ENCODE measurements at regions not wholly inside any gene's neighbourhood (a gene's known extent, or its start where the extent isn't known, plus 50 kb on each side); places are given as distances from the start of the nearest gene placed in this dataset.
A peak's percentile ranks its signal among the peaks of the same experiment; 100 is the strongest.
"Not testable (repeated sequence)": the region's sequence is repeated elsewhere in the genome, so short reads cannot be mapped to it uniquely, and the experiment has no call there.

DNA sequence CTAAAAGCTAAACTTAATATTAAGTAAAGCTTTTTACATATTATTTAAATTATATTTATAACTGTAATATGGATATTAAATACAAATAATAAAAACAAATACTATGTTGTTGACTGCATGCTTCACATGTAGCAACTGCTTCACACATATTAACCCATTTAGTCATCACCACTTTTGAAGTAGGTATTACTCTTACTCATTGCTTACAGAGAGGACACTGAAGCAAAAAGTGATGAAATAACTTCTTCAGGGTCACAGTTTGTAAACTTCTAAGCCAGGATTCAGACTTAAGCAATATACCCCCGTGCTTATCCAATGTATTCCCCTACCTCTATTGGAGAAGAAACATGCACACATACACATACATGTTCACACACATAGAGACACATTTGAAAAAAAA lies 166.6 kb downstream of the DKK2 start:
- no peak for DNase-seq

DNA sequence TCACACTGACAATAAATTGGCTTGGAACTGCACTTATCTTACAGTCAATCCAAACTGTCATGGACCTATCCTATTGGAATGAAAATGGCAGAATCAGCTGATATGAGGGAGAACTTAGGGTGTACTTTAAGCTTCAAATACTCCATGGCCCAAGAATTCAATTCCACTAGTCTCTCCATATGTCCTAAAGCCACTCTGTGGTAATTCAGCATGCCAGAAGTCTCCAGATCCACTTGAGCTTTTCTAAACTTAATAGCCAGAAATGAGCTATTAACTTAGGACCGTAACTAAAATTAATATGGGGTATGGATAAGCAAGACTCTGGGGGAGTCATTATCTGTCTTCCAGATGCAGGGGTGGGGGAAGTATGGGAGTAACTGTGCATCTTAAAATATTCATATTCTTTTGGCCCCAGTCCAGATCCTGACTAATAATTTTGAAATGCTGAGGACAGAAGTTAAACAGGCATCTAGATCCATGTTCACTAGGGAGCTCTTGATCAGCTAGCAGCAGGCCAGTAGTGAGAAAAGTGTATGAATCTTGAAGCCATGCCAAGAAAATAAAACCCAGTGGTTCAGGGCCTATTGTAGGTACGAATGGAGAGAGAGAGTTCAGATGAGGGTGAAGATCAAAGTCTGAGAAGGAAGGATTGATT lies 167.6 kb downstream of the DKK2 start:
- DNase-seq = no peak

DNA sequence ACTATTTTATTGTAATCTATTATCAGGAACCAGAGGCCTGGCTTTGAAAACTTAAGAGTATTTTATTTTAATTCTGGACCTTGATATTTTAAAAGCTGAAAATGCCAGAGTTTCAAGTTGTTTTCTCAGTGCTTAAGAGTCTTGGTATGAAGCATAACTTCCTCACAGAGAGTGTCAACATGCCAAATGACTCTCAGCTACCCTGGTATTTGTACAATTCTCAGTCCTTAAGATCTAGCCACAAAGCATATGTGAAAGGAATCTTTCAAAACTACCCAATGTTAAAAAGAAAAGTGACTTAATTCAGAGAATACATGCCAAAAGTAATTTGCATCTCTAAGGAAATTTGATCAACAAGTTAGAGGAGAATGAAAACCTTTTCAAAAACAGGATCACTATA lies 171.9 kb downstream of the DKK2 start:
- DNase-seq = peak; percentile 25

DNA sequence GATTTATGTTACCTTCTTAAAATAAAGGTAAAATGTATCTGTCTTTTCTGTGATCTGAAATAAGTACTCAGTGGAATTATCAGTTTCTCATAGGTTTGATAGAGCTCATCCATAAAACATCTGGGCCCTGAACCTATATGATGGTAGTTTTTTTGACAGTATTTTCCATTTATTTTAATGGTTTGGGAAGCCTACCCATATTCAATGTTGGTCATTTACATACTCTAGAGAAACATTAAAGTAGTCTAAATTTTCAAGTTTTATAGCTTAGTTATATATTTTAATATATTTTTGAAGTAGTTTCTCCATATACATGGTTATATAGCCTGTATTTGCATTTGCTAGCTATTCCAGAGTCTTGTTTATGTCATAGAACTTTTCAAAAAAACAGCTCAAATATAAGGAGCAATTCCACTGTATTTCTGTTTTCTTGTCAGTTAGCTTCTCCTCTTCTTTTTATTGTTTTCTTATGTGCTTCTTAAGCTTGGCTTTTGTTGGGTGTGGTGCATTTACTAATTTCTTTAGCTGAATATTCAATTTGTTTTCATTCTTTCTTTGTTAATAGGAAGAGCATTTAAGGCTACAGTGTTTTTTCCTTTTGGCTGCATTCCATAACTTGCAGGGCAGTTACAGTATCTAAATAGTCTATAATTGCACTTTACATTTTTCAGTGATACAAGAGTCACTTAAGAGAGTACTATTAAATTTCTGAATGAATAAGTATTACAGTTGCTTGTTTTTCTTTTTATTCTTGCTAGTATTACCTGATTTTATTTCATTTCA lies 181.4 kb downstream of the DKK2 start:
- no peak for DNase-seq

DNA sequence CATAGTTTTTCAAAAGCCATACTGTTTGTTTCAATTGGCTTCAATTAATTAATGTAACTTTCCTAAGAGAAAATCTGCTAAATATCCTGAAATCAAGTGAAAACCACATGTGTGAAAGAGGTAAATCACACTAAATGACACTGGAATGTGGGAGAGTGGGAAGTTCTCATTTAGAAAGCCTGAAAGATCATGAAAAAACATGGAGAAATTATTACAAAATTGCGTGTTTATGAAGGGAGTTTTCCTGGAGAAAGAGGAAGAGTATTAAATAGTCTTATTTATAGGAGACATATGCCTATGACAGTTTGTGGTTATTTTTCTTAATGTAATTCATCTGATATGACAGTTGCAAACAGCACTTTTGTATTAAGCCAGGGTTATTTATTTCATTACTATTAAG lies 183.7 kb downstream of the DKK2 start:
- no peak for DNase-seq

DNA sequence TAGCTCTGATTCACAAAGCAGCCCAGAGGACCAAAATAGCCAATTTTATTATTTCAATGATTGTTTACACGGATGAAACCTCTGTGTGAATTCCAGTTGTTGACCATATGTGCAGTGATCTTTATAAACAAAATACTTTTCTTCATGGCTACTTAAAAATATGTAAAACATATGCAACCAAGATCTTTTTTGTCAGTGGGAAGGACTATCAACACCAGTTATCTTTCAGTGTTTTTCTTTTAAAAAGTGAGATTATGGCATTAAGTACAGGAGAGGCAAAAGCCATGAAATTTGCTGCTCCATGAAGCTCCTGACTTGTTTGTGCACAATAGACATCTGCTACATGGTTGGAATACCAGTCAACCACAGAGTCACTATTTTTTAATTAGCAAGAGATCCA lies 184.4 kb downstream of the DKK2 start:
- DNase-seq = no peak

DNA sequence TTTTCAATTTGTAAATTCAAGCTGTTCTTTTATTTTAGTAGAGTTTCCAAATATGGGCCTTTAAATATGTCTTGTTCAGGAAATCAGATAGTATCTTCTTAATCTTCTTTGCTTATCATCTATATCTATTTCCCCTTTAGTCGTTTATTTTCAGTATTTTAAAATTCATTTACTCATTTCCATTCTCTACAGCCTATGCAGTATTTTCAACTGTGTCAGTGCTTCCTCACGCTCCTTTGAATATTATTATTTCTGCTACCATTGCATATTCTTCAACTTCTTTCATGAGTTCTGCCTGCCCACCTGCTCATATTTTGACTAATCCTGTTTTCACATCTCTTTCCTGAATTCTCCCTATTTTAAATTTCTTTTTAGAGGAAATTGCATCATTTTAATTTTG lies 185.4 kb downstream of the DKK2 start:
- no peak for DNase-seq

DNA sequence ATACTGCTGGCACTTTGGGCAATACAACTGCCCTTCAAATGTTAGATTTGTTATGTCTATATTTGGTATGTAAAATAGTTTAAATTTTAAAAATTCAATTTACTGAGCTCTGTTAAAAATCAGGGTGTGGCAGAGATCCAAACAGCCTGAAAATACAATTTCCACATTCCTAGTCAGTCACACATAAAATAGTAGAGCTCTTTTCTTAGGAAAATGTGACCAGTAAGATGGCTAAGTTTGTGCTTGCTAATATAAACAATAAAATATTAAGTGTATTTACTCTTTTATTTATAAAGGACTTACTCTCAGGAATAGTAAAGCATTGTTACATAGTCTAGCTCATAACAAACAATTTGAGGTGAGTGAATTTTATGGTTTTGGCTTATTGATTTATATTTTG lies 200.2 kb downstream of the DKK2 start:
- DNase-seq = no peak

DNA sequence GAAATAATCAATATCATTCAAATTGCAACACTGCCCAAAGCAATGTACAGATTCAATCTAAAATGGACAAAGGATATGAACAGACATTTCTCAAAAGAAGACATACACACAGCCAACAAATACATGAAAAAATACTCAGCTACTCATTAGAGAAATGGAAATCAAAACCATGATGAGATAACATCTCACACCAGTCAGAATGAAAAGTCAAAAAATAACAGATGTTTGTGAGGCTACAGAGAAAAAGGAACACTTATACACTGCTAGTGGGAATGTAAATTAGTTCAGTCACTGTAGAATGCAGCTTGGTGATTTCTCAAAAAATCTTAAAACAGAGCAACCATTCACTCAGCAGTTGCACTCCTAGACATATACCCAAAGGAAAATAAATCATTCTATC lies 205.2 kb downstream of the DKK2 start:
- DNase-seq = no peak

DNA sequence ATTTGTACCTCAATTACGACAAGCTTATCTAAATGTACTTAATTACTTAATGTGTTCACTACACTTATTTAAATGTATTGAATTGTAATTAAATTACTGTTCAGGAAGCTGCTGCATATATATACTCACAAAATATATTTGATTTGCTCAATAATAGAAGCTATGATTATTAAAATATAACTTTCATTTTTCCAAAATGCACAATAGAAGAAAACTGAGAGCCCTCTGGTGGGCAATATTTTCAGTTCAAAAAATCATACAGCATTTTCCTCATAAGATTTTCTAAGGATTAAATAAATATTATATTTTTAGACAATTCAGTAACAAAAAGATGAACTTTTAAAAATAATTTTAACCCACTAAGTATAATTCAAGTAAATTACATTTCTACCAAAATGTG lies 217.3 kb downstream of the DKK2 start:
- DNase-seq = no peak

DNA sequence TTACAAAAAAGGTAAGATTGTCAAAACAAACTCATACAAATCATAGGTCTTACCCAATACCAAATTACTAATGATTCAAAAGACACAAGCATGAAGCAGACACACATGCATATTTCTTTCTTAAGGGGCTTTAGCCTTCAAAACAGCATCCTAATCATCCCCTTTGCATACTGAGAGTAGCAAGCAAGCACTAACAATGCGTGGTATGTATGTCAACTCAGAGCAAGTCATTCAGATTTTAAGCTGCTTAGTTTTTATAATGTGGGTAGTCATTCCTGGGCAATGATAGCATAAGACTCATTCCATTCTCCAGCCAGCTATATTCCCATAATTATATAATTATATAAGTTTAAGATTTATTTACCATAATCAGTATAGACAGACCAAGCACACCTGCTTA lies 219.6 kb downstream of the DKK2 start:
- peak; percentile 16 for DNase-seq

DNA sequence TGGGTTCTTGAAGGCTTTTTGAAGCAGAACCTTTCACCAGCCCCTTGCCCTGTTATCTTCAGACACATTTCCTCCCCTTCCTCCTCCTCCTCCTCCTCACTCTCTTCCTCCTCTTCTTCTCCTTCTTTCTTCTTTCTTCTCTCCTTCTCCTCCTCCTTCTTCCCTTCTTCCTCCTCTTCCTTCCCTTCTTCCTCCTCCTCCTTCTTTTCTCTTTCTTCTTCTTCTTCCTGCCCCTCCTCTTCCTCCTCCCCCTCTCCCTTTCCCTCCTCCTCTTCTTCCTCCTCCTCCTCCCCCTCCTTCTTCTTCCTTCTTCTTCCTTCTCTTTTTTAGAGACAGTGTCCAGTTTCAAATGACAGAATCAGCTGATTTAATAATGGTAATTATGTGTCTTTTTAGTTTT lies 226.0 kb downstream of the DKK2 start:
- no peak for DNase-seq

DNA sequence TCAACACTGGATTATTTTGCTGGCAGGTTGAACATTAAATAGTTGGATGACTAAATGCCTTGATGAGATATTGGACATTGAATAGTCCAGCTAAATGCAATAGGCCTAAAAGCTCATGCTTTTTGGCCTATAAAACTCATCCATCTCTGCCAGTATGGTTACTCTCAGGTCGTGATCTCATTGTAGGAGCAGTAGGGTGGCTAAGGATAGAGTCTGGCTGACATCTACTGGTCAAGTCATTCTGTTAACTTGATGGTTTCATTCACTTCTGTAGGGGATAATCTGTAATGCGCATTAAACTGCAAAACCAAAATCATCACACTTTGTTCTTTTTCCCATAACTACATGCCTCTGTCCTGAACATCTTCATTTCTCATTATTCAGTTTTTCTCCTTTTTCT lies 227.0 kb downstream of the DKK2 start:
- peak; percentile 13 for DNase-seq

DNA sequence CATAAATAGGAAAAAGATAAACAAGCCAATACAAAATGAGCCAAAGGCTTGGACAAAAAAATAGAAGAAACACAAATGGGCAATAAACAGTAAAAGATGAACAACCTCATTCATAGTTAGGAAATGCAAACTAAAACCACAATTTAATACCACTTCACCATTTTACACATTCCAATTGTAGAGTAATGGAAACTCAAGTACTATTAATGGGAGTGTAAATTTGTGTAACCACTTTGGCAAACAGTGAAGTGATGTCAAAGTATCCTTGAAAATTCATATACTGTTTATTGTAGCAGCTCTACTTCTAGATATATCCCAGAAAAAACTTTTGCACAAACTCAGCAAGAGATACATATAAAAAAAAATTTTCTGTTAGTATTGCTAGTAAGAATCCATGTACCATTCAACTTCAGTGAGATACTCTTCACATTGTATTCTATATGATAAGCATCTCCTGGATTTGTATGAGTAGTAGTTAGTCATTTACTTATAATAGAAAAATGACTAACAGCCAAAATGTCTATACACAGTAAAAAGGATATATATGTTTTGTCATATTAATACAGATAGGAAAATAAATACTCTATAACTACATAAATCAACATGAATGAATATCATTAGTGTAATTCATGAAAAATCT lies 229.8 kb downstream of the DKK2 start:
- DNase-seq = no peak

DNA sequence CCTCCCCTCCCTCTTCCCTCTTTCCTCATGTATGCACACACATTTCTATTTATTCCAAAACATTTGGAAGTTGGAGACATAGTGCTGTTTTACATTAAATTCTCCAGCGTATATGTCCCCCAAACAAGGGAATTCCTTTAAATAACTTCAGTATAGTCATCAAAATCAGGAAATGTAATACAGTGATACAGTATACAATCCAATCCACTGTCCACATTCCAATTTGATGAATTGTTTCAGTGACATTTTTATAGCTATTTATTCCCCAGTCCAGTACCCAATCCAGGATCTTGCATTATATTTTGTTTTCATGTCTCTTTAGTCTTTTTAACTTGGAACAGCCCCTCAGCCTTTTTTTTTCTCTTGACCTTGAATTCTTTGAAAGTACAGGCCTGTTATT lies 233.0 kb downstream of the DKK2 start:
- peak; percentile 5 for DNase-seq

DNA sequence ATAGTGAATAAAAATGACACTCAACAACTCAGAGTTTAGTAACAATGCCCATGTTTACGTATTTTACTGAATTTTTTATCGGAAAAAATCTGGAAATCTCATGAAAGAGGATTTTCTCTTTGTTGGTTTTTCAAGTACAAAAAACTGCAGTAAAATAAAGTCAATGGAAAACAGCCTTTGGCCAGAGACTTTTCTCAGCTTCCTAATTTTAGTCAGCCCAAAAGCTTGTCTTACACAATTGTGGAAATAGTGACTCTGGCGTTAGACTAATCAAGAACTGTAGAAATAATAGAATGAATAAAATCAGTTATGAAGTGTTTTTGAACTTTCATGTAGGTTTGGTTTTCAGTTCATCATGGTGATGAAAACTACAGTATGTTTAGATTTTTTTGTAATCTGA lies 234.7 kb downstream of the DKK2 start:
- DNase-seq = no peak

DNA sequence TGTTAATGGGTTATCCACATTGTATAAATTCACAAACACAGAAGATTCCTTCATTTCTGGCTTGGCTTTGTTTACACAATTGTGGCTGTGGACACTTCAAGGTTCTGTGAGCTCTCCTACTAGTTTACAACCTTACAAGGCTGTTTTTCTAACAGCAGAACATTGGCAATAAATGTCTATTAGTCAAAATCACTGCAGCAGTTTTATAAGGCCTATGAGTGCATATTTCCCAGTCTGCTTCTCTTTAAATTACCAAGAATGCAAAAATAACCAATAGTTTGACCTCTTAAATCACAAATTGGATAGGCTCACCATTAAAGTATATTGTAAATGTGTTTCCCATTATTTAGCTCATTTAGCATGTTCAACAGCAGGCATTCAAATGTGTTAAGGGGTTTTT lies 239.2 kb downstream of the DKK2 start:
- no peak for DNase-seq

DNA sequence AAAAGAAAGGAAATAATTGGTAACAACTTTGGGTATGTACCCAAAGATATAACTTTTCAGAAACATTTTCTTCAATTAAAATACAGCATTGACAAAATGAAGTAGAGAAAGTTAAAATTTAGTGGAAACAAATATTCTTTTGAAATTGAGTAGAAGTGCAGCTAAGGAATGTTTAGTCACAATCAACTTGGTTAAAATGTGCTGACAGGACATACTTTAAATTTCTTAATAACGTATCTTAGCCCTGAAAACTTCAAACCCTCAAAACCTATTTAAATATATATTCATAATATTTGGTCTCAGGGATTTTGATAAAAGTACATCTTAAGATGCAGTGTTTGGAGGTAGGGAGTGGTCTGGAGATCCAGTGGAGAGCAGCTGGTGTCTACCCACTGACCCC lies 240.8 kb downstream of the DKK2 start:
- no peak for DNase-seq

DNA sequence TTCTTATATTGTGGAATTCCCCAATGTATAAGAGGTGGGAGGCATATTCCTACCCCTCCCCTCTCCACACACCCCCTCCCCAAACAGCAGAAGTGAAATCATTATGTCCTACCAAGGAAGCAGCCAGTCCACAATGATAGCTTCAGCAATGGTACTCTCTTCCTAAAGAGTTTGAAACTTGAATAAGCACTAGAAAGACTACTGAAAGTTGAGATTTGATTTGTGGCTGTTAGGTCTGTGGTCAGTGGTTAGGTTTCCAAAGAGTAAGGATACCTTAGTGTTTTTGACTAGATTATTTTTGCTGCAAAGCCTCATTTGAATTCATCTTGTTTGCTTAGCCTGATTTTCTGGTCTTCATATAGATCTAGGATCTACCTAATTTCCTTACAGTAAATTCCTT lies 242.2 kb downstream of the DKK2 start:
- DNase-seq = no peak

DNA sequence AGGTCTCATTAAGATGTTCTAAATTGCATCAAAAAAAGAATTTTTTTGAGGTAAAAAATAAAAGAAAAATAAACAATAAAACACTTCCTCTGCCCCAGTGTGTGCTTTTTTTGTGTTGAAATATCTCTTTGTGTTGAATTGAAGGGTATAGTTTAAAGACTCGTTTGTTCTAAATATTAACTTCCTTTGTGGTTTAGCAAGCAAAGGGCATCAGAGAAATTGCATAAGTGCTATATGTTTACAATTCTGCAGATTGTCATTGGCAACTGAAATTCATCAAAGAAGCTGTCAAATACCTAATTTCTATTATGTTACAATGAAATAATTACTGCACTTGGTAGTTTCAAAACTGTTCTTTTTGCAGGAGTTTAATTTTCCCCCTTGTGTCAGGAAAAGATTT lies 260.5 kb downstream of the DKK2 start:
- no peak for DNase-seq

DNA sequence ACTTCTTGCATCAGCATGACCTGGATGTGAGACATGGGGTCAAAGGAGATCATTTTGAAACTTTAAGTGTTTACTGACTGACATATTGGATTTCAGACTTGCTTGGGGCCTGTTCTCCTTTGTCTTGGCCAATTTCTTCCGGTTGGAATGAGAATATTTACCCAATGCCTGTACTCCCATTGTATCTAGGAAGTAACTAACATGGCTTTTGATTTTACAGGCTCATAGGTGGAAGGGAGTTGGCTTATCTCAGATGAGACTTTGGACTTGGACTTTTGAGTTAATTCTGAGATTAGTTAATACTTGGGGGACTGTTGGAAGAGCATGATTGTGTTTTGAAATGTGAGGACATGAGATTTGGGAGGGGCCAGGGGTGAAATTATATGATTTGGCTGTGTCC lies 262.1 kb downstream of the DKK2 start:
- DNase-seq = not testable (repeated sequence)

DNA sequence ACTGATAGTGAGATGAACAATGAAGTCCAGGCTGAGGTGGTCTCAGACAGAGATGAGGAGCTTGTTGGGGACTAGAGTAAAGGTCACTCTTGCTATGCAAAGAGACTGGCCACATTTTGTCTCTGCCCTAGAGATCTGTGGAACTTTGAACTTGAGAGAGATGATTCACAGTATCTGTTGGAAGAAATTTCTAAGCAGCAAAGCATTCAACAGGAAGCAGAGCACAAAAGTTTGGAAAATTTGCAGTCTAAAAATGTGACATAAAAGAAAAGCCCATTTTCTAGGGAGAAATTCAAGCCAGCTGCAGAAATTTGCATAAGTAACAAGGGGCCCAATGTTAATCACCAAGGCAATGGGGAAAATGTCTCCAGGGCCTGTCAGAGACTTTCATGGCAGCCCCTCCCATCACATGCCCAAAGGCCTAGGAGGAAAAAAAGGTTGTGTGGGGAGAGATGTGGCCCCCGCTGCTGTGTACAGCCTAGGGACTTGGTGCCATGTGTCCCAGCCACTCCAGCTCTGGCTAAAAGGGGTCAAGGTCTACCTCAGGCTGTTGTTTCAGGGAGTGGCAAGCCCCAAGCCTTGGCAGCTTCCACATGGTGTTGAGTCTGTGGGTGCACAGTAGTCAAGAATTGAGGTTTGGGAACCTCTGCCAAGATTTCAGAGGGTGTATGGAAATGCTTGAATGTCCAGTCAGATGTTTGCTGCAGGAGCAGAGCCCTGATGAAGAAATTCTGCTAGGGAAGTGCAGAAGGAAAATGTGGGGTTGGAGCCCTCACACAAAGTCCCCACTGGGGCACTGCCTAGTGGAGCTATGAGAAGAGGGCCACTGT lies 262.8 kb downstream of the DKK2 start:
- no peak for DNase-seq

DNA sequence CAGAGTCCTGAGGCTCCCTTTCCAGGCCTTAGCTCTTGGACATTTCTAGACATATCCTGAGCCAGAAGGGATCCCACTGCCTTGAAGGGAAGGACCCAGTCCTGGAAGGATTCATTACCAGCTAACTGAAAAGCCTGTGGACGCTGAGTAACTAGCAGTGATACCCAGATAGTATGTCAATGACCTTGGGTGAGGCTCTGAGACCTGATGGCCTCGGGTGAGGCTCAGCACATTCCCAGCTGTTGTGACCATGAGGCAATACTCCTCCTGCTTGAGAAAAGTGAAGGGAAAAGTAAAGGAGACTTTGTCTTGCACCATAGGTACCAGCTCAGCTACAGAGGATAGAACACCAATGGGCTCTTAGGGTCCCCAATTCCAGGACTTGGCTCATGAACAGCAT lies 268.1 kb downstream of the DKK2 start:
- no peak for DNase-seq

DNA sequence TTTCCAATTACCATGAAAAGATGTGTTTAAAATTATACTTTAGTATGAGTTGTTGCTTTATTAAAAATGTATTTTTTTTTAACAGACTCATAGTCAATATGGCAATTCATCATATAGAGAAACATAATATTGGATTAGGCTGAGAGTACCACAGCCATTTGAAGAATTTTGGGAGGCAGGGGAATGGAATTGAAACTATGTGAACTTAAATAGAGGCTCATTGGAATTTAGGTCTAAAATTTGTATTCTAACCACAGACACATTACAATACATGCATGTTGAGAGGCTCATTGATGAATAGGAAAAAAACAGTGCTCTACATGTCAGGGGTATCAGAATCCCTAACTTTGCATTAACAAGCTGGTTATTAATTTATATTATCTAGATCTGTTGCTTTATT lies 269.6 kb downstream of the DKK2 start:
- no peak for DNase-seq
